OCI-LY3 (cell line): ENCODE measurements at regions not wholly inside any gene's neighbourhood (a gene's known extent, or its start where the extent isn't known, plus 50 kb on each side); places are given as distances from the start of the nearest gene placed in this dataset.

Source experiments
- EZH2phosphoT487 ChIP-seq: fragments of 200-600 bp; shearing (Covaris generic); IDR thresholded peaks from 2 replicates; pipeline ENCODE4 v1.6.1; 2018; ENCODE audit warnings: antibody characterized with exemption, mixed run types, low read depth
- TF ChIP-seq, protein P1 (sequence below): fragments of 200-600, 300-600 bp; sonication (generic); IDR thresholded peaks from 2 replicates; pipeline ENCODE4 v1.5.1; 2014; ENCODE audit warnings: antibody characterized with exemption, low read length, low read depth

GRCh38 chr3:110793611-110794010, 278.0 kb upstream of the NECTIN3 start:
- TF ChIP-seq, protein P1, sequence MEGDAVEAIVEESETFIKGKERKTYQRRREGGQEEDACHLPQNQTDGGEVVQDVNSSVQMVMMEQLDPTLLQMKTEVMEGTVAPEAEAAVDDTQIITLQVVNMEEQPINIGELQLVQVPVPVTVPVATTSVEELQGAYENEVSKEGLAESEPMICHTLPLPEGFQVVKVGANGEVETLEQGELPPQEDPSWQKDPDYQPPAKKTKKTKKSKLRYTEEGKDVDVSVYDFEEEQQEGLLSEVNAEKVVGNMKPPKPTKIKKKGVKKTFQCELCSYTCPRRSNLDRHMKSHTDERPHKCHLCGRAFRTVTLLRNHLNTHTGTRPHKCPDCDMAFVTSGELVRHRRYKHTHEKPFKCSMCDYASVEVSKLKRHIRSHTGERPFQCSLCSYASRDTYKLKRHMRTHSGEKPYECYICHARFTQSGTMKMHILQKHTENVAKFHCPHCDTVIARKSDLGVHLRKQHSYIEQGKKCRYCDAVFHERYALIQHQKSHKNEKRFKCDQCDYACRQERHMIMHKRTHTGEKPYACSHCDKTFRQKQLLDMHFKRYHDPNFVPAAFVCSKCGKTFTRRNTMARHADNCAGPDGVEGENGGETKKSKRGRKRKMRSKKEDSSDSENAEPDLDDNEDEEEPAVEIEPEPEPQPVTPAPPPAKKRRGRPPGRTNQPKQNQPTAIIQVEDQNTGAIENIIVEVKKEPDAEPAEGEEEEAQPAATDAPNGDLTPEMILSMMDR, result no peak
- no peak for TF ChIP-seq EZH2phosphoT487
